ENCODE measurements at regions not wholly inside any gene's neighbourhood (a gene's known extent, or its start where the extent isn't known, plus 50 kb on each side); places are given as distances from the start of the nearest gene placed in this dataset.

DNA sequence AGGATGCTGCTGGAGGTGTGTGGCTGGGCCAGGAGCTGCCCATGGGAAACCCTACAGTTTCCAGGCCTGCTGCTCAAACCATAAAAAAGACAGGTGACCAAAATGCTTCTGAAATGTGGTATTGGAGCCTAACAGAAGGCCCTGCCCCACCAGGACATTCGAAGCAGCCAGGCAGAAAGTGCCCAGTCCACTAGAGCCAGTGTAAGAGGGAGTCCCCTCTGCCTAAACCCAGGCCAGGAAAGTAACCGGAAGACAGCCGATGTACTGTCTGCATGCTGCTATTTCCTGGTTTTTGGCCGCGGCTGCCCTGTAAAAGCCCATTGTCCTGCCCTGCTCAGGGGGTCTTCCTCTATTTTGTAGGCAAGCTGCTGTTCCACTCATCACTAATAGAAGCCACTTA is 150.7 kb upstream of the IRX2 start:
- DNase-seq = no peak

- no peak for DNase-seq
These were observed 150.0 kb upstream of the IRX2 start for GRCh38 chr5:2901511-2901910.

- DNase-seq = no peak
These were observed 149.6 kb upstream of the IRX2 start for GRCh38 chr5:2901096-2901495.

- no peak for DNase-seq
These were observed 148.9 kb upstream of the IRX2 start for GRCh38 chr5:2900360-2900759.

DNA sequence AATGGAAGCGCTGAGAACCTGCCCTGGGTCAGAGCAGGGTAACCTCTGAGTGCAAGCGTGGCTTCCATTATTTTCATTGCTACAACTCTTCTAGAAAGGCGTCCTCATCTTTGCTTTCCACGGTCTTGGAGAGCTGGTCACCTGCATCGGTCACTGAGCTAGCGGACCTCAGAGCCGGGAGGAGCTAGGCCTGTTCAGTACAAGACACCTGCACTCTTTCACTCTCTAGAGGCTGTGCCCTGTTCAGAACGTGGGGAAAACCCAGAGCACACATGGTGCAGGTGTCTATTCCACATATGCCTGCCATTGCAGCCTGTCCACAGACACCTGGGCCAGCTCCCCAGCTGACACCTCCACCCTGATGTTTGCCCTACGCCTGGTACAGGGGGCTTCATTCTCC is 147.8 kb upstream of the IRX2 start:
- no peak for DNase-seq

DNA sequence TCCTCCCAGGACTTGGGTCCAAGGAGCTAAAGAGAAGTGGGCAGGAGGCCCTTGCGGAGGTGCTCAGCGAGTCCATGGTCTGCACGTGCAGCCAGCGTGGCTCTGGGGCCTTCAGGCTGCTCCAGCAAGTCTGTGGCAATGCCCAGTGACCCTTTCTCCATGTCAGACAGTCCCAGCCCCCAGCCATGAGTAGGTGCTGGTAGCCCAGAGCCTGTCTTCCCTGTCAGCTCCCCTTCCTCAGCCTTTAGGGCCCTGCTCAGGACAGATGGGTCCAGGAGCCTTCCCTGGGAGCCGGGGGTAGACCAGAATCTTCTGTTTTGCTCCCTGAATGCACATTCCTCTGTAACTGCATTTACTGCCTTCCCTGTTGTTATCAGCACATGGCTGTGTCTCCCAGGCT is 147.2 kb upstream of the IRX2 start:
- DNase-seq = no peak

DNA sequence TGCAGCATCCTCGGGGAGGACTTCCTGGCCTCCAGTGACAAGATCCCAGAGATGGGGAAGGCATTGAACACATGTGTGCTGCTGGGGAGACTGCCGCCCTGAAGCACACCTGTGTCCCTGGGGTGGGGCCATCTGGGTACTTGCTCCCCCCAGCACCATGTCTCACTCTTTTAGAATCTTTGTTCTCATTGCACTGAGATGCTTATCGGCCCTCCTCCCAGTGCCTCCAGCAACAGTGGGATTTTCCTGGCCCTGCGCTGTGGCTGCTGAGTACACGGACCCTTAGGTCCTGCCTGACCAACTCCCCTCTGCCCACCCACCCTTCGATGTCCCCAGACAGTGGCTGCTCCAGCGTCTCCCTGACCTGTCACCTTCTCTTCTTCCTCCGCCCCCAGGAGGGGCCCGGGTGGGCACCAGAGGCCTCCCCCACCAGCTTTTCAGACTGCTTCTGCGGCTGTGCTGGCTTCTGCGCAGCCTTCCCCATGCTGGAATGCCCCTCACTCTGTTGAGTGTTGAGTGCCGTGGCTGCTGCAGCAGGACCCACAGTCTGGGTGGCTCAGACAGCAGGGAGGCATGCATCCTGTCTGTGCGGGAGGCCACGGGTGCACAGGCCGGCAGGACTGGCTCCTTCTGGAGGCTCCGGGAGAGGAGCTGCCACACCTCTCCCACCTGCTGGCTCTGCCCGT is 145.9 kb upstream of the IRX2 start:
- no peak for DNase-seq

DNA sequence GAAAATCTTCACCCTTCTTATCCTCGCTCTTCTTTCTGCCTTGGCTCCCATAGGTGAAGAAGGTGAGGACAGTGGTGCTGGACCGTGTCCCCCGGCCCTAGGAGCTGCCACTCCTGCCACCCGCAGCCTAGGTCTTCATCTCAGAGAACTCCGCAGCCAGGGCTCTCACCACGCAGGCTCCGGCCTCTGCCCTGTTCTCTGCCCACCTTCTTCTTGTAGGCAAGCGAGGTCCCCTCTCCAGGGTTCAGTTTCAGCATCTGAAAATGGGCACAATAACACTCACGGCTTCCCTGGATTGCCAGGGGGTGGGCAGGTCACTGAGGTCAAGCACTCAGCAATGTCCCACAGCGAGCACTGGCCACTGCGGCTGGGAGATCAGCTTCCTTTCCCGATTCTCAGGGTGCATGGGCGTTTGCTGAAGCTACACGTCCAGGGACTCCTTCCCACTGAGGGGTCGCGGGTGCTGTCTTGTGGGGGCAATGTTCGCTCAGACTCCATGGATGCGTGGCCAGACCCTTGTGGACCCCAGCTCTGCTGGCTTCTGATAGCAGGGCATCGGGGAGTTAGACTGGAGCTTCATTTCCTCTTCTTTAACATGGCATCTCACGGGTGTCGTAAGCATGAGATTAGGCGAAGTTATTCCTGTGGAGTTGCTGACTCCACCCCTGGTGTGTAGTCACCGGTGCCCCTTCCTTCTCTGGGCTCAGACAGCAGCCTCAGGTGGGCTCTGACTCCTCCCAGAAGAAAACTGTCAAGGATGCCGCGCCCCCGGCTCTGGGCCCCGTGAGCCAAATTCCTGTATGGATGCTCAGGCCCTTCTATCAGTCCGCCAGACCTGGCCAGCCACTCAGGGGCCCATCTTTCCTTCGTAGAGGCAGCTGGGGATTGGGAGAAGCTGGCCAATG is 145.1 kb upstream of the IRX2 start:
- no peak for DNase-seq

DNA sequence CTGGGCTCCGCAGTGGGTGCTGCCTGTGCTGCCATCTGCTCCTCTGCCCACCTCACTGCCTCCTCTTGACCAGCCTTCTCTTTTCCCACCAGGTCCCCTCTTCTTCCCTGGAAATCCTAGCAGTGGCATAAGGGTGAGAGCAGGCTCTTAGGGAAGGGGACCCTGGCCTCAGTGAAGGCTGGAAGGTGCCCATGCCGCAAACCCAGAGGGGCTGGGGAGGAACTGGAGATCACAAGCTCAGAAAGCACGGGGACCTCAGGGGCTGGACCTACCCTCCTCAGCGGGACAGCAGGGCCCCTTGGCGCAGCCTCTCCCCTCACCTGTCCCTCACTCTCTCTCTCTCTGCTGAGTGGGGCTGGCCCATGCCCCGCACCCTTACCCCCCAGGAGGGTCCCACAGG is 144.4 kb upstream of the IRX2 start:
- DNase-seq = no peak

DNA sequence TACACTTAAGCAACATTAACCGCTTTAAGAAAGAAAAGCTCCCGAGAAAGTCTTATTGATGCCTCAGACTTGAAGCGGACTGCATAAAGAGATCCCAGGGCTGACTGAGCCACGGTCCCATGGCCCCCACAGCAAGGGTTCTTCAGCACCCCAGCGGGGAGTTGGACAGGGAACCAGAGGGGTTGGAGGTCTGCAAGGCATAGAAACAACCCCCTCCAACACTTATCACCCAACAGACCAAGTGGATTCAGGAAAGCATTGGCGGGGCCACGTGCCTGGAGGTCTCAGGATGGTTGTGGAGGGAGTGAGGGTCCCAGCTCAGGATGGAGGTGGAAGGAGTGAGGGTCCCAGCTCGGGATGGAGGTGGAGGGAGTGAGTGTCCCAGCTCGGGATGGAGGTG is 143.7 kb upstream of the IRX2 start:
- no peak for DNase-seq

DNA sequence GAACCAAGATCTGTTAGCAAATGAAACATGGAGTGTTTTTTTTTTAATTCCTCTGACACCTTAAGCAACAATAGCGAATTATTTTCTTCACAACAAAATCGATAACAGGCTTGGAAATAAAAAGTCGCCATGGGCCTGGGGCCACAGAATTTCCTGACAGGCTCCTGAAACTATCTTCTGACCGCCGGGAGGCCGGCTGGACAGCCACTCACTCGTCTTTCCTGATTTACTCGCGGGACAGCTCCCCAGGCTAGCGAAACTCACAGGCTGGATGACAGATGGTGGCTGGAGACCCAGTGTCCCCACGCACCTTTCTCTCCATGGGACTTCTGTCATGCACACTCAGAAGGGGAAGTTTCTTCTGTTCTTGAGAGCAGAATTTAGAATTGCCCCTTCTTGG is 143.3 kb upstream of the IRX2 start:
- DNase-seq = no peak

GRCh38 chr5:2894316-2894715 is 142.8 kb upstream of the IRX2 start:
- no peak for DNase-seq

DNA sequence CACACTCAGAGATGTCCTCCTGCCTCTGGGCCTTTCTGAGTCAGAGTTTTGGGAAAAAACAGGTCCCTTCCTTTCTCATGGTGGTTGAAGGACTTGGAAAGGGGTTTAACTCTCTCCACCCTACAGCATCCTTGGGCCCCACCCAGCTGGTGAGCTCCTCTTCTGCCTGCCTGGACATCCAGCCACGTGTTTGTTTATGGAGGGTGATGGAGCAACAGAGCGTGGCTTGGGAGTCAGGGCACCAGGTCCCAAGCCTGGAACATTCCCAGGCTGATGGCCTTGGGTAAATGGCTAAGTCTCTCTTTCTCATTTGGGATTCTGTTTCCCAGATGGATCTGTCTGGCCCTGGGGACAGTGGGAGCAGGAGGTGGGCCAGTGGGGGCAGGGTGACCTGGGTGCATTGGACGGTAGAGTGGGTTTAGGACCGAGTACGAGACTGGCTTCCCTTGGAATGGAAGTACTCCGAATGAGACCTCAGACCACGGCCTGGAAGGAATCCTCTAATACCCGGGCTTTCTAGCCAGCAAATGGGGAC is 141.1 kb upstream of the IRX2 start:
- no peak for DNase-seq

GRCh38 chr5:2891781-2892180 is 140.3 kb upstream of the IRX2 start:
- no peak for DNase-seq

GRCh38 chr5:2890011-2890410 is 138.5 kb upstream of the IRX2 start:
- no peak for DNase-seq

DNA sequence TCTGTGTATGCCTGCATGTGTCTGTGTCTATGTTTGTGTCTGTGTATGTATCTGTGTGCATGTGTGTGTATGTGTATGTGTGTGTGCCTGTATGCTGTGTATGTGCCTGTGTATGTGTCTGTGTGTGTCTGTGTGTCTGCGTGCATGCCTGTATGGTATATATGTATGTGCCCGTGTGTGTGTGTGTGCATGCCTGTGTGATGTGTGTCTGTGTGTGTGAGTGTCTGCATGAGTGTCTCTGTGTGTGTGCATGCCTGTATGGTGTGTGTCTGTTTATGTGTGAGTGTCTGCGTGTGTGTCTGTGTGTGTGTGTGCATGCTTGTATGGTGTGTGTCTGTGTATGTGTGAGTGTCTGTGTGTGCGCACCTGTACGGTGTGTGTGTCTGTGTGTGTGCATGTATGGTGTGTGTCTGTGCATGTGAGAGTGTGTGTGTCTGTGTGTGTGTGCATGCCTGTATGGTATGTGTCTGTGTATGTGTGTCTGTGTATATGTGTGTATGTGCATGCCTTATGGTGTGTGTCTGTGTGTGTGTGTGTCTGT is 137.1 kb upstream of the IRX2 start:
- DNase-seq = no peak

- DNase-seq = no peak
These were observed 136.2 kb upstream of the IRX2 start for GRCh38 chr5:2887481-2888348.

DNA sequence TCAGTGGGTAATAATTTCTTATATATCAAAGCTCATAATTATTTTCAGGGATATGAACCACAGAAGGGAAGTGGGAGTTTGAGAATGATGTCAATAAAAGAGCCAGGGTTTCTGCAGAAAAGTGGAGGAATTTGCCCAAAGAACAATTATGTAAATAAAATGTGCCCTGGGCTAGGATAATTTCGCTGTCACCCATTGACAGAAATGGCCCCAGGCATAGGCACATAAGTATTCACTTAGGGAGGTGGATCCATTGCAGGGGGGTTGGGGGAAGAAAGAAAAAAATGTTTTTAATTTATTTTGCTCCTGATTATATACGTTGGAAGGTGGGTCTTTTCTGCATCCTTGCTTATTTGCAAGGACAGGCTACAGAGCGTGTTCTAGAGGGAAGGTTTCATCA is 135.1 kb upstream of the IRX2 start:
- no peak for DNase-seq

GRCh38 chr5:2883771-2884170 is 132.3 kb upstream of the IRX2 start:
- DNase-seq = no peak

- no peak for DNase-seq
These were observed 128.2 kb upstream of the IRX2 start for GRCh38 chr5:2879701-2880100.

GRCh38 chr5:2877522-2877921 is 126.0 kb upstream of the IRX2 start:
- peak; percentile 20 for DNase-seq

- DNase-seq = no peak
These were observed 124.7 kb upstream of the IRX2 start for GRCh38 chr5:2876183-2876582.

- no peak for DNase-seq
These were observed 122.6 kb upstream of the IRX2 start for GRCh38 chr5:2874099-2874498.

Measured in NCI-H526 treated with DMSO at 0.1 percent for 48 hours (cell line).